HepG2 (cell line): ENCODE measurements at regions not wholly inside any gene's neighbourhood (a gene's known extent, or its start where the extent isn't known, plus 50 kb on each side); places are given as distances from the start of the nearest gene placed in this dataset.

Source experiments
- ARID5B ChIP-seq: IDR thresholded peaks from 2 replicates; pipeline ENCODE4 v1.4.0; 2020; ENCODE audit warnings: mild to moderate bottlenecking, missing genetic modification reagents
- FLYWCH1 ChIP-seq: sonication (generic); formaldehyde crosslinking; IDR thresholded peaks from 2 replicates; pipeline ENCODE4 v1.8.1; 2023; ENCODE audit warnings: mild to moderate bottlenecking, missing genetic modification reagents
- GATAD1 ChIP-seq: IDR thresholded peaks from 2 replicates; pipeline ENCODE4 v1.6.1; 2016; ENCODE audit warnings: missing genetic modification reagents, missing compliant biosample characterization
- HDAC2 ChIP-seq: sonication (generic); formaldehyde crosslinking; IDR thresholded peaks from 2 replicates; pipeline ENCODE4 v1.4.0; 2020; ENCODE audit warnings: missing genetic modification reagents
- MEIS2 ChIP-seq: sonication (generic); formaldehyde crosslinking; IDR thresholded peaks from 2 replicates; pipeline ENCODE4 v1.9.0; 2021; ENCODE audit warnings: mild to moderate bottlenecking, missing genetic modification reagents
- NPAS2 ChIP-seq: sonication (generic); formaldehyde crosslinking; IDR thresholded peaks from 2 replicates; pipeline ENCODE4 v1.8.0; 2022; ENCODE audit warnings: mild to moderate bottlenecking, missing genetic modification reagents, borderline replicate concordance
- PITX1 ChIP-seq: sonication (generic); formaldehyde crosslinking; IDR thresholded peaks from 2 replicates; pipeline ENCODE4 v1.5.1; 2020; ENCODE audit warnings: mild to moderate bottlenecking, missing genetic modification reagents
- SALL2 ChIP-seq: sonication (generic); formaldehyde crosslinking; IDR thresholded peaks from 2 replicates; pipeline ENCODE4 v1.8.1; 2023; ENCODE audit warnings: mild to moderate bottlenecking, missing genetic modification reagents, inconsistent platforms
- ZBTB21 ChIP-seq: sonication (generic); formaldehyde crosslinking; IDR thresholded peaks from 2 replicates; pipeline ENCODE4 v1.4.0; 2020; ENCODE audit warnings: missing genetic modification reagents
- ZNF225 ChIP-seq: sonication (generic); formaldehyde crosslinking; IDR thresholded peaks from 2 replicates; pipeline ENCODE4 v1.4.0; 2020; ENCODE audit warnings: mild to moderate bottlenecking, missing genetic modification reagents
- ZNF296 ChIP-seq: sonication (generic); formaldehyde crosslinking; conservative IDR thresholded peaks from 2 replicates; pipeline ENCODE4 v1.5.0; 2020; ENCODE audit warnings: mild to moderate bottlenecking, missing genetic modification reagents
- ZNF598 ChIP-seq: sonication (generic); formaldehyde crosslinking; IDR thresholded peaks from 2 replicates; pipeline ENCODE4 v1.5.1; 2020; ENCODE audit warnings: mild to moderate bottlenecking, missing genetic modification reagents, borderline replicate concordance
- ZNF766 ChIP-seq: sonication (generic); formaldehyde crosslinking; IDR thresholded peaks from 2 replicates; pipeline ENCODE4 v1.5.0; 2020; ENCODE audit warnings: missing genetic modification reagents, borderline replicate concordance
- ZSCAN5A ChIP-seq: sonication (generic); formaldehyde crosslinking; IDR thresholded peaks from 2 replicates; pipeline ENCODE4 v1.8.0; 2022; ENCODE audit warnings: mild to moderate bottlenecking, missing genetic modification reagents, borderline replicate concordance
- TF ChIP-seq, protein P1 (sequence below): sonication (generic); formaldehyde crosslinking; IDR thresholded peaks from 2 replicates; pipeline ENCODE4 v1.5.1; 2020; ENCODE audit warnings: mild to moderate bottlenecking, missing genetic modification reagents, borderline replicate concordance
- TF ChIP-seq, protein P2 (sequence below): sonication (generic); formaldehyde crosslinking; IDR thresholded peaks from 2 replicates; pipeline ENCODE4 v1.4.0; 2020; ENCODE audit warnings: missing genetic modification reagents, borderline replicate concordance
- TF ChIP-seq, protein P3 (sequence below): sonication (generic); formaldehyde crosslinking; IDR thresholded peaks from 2 replicates; pipeline ENCODE4 v1.5.0; 2020; ENCODE audit warnings: missing genetic modification reagents

DNA sequence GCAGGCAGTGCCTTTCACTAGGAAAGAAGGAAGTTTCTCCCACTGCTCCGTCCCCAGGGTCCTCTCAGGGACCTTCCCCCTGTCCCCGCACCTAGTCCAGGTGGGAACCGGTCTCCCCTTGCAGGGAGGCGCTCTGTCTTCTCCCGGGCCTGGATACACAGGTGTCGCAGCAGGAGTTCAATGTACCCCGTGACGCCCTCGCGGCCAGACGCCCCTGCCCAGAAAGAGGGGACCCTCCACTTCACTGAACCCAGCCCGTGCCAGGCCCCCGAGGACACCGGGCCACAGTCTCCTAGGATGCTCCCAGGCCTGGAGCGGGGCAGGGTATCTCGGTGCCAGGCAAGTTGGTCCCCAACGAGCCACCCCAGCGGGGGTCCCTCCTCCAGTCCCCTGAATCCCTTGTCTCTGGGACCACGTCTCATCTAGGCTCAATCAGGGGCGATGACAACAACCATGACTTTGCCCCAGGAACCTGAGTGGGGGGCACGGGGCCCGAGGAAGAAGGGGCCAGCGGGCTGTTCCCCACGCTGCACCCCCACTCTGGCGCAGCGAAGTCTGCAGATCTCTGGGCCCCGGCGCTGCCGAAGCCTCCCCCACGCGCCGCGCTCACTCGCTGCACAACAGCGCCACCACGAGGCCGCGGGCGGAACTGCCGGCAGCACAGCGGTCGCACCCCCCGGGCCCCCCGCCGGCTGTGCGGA is 103.0 kb downstream of the EDN3 start (continued):
- 0 out of 2 replicates have a peak, but pooled peaks have one; percentile 38 for TF ChIP-seq MEIS2 (CRISPR knock-in tag)
- no peak for TF ChIP-seq FLYWCH1 (CRISPR knock-in tag)
- TF ChIP-seq PITX1 (CRISPR knock-in tag): 0 out of 2 replicates have a peak, but pooled peaks have one; percentile 17
- TF ChIP-seq ZNF225 (CRISPR knock-in tag): peak; percentile 23; the same call in 1 of the 2 replicates
- peak; percentile 88; the same call in 1 of the 2 replicates for TF ChIP-seq ZNF598 (CRISPR knock-in tag)
- TF ChIP-seq ARID5B (CRISPR knock-in tag): peak; percentile 39; the same call in 1 of the 2 replicates
- 0 out of 2 replicates have a peak, but pooled peaks have one; percentile 68 for TF ChIP-seq SALL2 (CRISPR knock-in tag)
- TF ChIP-seq ZBTB21 (CRISPR knock-in tag): peak; percentile 12; the same call in 1 of the 2 replicates
- peak; percentile 32; the same call in 1 of the 2 replicates for TF ChIP-seq GATAD1 (CRISPR knock-in tag)
- TF ChIP-seq, protein P1, sequence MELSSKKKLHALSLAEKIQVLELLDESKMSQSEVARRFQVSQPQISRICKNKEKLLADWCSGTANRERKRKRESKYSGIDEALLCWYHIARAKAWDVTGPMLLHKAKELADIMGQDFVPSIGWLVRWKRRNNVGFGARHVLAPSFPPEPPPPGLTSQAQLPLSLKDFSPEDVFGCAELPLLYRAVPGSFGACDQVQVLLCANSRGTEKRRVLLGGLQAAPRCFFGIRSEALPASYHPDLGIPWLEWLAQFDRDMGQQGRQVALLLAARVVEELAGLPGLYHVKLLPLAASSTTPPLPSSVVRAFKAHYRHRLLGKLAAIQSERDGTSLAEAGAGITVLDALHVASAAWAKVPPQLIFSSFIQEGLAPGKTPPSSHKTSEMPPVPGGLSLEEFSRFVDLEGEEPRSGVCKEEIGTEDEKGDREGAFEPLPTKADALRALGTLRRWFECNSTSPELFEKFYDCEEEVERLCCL: no peak
- TF ChIP-seq ZNF296 (CRISPR knock-in tag): no peak
- 0 out of 2 replicates have a peak, but pooled peaks have one; percentile 51 for TF ChIP-seq ZNF766
- 0 out of 2 replicates have a peak, but pooled peaks have one; percentile 19 for TF ChIP-seq HDAC2 (CRISPR knock-in tag)
- no peak for TF ChIP-seq NPAS2 (CRISPR knock-in tag)
- 0 out of 2 replicates have a peak, but pooled peaks have one; percentile 25 for TF ChIP-seq ZSCAN5A (CRISPR knock-in tag)
- TF ChIP-seq, protein P2, sequence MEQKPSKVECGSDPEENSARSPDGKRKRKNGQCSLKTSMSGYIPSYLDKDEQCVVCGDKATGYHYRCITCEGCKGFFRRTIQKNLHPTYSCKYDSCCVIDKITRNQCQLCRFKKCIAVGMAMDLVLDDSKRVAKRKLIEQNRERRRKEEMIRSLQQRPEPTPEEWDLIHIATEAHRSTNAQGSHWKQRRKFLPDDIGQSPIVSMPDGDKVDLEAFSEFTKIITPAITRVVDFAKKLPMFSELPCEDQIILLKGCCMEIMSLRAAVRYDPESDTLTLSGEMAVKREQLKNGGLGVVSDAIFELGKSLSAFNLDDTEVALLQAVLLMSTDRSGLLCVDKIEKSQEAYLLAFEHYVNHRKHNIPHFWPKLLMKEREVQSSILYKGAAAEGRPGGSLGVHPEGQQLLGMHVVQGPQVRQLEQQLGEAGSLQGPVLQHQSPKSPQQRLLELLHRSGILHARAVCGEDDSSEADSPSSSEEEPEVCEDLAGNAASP (CRISPR knock-in tag): 0 out of 2 replicates have a peak, but pooled peaks have one; percentile 30
- TF ChIP-seq, protein P3, sequence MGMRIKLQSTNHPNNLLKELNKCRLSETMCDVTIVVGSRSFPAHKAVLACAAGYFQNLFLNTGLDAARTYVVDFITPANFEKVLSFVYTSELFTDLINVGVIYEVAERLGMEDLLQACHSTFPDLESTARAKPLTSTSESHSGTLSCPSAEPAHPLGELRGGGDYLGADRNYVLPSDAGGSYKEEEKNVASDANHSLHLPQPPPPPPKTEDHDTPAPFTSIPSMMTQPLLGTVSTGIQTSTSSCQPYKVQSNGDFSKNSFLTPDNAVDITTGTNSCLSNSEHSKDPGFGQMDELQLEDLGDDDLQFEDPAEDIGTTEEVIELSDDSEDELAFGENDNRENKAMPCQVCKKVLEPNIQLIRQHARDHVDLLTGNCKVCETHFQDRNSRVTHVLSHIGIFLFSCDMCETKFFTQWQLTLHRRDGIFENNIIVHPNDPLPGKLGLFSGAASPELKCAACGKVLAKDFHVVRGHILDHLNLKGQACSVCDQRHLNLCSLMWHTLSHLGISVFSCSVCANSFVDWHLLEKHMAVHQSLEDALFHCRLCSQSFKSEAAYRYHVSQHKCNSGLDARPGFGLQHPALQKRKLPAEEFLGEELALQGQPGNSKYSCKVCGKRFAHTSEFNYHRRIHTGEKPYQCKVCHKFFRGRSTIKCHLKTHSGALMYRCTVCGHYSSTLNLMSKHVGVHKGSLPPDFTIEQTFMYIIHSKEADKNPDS: 0 out of 2 replicates have a peak, but pooled peaks have one; percentile 17
